Kidney (tissue), 13 donors: ENCODE measurements at regions not wholly inside any gene's neighbourhood (a gene's known extent, or its start where the extent isn't known, plus 50 kb on each side); places are given as distances from the start of the nearest gene placed in this dataset.
"Not testable (repeated sequence)": the region's sequence is repeated elsewhere in the genome, so short reads cannot be mapped to it uniquely, and the experiment has no call there.

Experiments
- DNase-seq, 5 donors: peaks; one replicate each; pipeline ENCODE4 v3.0.0-alpha.2; 2013 to 2020
- FAIRE-seq: peaks from 2 replicates; lab custom pipeline; 2012; peaks lifted over from hg19 to GRCh38; lab: Jason Lieb, UNC
- H3K27ac ChIP-seq, 2 donors: one replicate each; pipeline ENCODE4 v1.7.0; 2013; ENCODE audit warnings: low read depth in 2 of 2, low read length in 2 of 2, inconsistent platforms in 1 of 2
- H3K27me3 ChIP-seq: one replicate; pipeline ENCODE4 v1.7.1; 2013; ENCODE audit warnings: low read length, inconsistent platforms; ENCODE audit not compliant: control insufficient read depth, insufficient read depth
- H3K36me3 ChIP-seq, 3 donors: one replicate each; pipeline versions ENCODE4 v1.7.0 to v1.7.1; 2013; ENCODE audit warnings: low read length in 3 of 3, control low read depth in 1 of 3, inconsistent platforms in 1 of 3; ENCODE audit not compliant: insufficient read depth in 3 of 3, control insufficient read depth in 2 of 3
- H3K4me1 ChIP-seq, 3 donors: one replicate each; pipeline versions ENCODE4 v1.7.0 to v1.7.1; 2013; ENCODE audit warnings: low read length in 3 of 3, inconsistent platforms in 1 of 3, low read depth in 1 of 3; ENCODE audit not compliant: control insufficient read depth in 2 of 3, insufficient read depth in 2 of 3
- H3K4me3 ChIP-seq, 3 donors: one replicate each; pipeline versions ENCODE4 v1.7.0 to v1.8.1; 2013; ENCODE audit warnings: low read length in 3 of 3, control low read depth in 1 of 3, inconsistent platforms in 1 of 3
- H3K9ac ChIP-seq, 3 donors: one replicate each; pipeline versions ENCODE4 v1.7.0 to v1.7.1; 2013; ENCODE audit warnings: low read length in 3 of 3, control low read depth in 1 of 3, inconsistent platforms in 1 of 3
- H3K9me3 ChIP-seq, 3 donors: one replicate each; pipeline versions ENCODE4 v1.7.0 to v1.7.1; 2013; ENCODE audit warnings: low read length in 3 of 3, control low read depth in 1 of 3, inconsistent platforms in 1 of 3; ENCODE audit not compliant: control insufficient read depth in 2 of 3, insufficient read depth in 1 of 3
- intact Hi-C: fragments of 100-400 bp; cut with DNase I; formaldehyde crosslinking; loops from one replicate; pipeline ENCODE4 v1.11.1; 2022
- TF ChIP-seq, protein P1 (sequence below): IDR thresholded peaks from 3 replicates; pipeline ENCODE4 v1.5.1; 2012; ENCODE audit warnings: mild to moderate bottlenecking, moderate library complexity, borderline replicate concordance; ENCODE audit not compliant: insufficient read depth; ENCODE audit errors: extremely low read depth
- donor health status: control.
- donor health status: control.
- donor health status: control.
- donor health status: control.
- donor health status: control.
- donor health status: DM: yes; HTN: yes; CAD: no.
- donor health status: Normal renal cell carcinoma (clear cell type).

DNA sequence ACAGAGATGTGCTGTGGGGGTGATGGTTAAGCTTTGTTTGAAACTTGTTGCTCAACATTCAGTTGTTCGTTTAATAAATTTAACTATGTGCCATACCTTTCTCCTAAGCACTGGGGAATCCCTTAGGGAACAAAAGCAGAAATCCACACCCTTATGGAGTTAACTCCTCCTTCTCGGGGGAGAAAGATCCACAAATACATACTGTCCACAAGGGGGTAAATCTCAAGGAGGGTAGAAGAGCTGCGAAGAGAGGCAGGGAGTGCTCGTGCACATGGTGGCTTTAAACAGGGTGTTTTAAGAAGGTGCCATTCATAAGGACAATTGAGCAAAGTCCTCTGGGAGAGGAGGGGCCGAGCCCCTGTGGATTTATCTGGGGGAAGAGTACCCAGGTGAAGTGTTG is 92.5 kb downstream of the CRYBB2 start:
- H3K4me3 ChIP-seq, H3K4me1 ChIP-seq, H3K36me3 ChIP-seq, DNase-seq, FAIRE-seq, H3K9me3 ChIP-seq, intact Hi-C loops, H3K9ac ChIP-seq, H3K27me3 ChIP-seq, H3K27ac ChIP-seq: not testable (repeated sequence)

DNA sequence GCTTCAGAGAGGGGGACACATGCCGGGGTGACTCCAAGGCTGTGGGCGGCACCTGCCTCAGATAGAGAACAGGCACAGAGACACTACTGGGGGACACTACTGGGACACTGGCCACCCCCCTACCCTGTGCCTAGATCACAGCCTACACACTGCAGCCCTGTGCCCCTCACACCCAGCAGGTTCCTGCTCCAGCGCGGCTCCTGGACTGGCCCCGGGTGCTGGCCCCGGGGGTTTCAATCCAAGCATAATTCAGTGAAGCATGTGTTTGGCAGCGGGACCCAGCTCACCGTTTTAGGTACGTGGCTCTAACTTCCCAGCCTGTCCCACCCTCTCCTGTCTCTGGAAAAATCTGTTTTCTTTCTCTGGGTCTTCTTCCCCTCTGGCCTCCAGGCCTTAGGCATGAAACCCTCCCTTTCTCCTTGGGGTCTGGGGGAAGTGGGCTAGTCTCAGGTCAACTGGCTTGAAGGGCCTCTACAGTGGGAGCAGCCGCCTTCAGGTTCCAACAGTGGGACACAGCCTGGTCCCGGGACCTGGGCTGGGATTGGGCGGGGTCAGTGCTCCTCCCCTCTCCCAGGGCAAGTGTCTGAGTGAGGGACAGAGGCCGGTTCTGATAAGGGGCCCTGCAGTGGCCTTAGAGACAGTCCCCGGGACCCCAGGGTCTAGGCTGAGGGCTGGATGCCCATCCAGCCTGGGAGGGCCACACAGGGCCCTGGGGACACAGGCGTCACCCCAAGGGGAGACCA is 98.8 kb downstream of the CRYBB2 start:
- FAIRE-seq: no peak
- TF ChIP-seq, protein P1, sequence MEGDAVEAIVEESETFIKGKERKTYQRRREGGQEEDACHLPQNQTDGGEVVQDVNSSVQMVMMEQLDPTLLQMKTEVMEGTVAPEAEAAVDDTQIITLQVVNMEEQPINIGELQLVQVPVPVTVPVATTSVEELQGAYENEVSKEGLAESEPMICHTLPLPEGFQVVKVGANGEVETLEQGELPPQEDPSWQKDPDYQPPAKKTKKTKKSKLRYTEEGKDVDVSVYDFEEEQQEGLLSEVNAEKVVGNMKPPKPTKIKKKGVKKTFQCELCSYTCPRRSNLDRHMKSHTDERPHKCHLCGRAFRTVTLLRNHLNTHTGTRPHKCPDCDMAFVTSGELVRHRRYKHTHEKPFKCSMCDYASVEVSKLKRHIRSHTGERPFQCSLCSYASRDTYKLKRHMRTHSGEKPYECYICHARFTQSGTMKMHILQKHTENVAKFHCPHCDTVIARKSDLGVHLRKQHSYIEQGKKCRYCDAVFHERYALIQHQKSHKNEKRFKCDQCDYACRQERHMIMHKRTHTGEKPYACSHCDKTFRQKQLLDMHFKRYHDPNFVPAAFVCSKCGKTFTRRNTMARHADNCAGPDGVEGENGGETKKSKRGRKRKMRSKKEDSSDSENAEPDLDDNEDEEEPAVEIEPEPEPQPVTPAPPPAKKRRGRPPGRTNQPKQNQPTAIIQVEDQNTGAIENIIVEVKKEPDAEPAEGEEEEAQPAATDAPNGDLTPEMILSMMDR: no peak
- no peaks in the 10 kb centered on the region for H3K9me3 ChIP-seq
- DNase-seq: no peak
- H3K9ac ChIP-seq: no peak overlapping the region
- H3K4me1 ChIP-seq: no peaks in the 10 kb centered on the region
- H3K27me3 ChIP-seq: no peaks in the 10 kb centered on the region
- no peak overlapping the region for H3K4me3 ChIP-seq
- no peaks in the 10 kb centered on the region for H3K36me3 ChIP-seq
- H3K27ac ChIP-seq: no peak overlapping the region
- intact Hi-C loops: no loop called here

DNA sequence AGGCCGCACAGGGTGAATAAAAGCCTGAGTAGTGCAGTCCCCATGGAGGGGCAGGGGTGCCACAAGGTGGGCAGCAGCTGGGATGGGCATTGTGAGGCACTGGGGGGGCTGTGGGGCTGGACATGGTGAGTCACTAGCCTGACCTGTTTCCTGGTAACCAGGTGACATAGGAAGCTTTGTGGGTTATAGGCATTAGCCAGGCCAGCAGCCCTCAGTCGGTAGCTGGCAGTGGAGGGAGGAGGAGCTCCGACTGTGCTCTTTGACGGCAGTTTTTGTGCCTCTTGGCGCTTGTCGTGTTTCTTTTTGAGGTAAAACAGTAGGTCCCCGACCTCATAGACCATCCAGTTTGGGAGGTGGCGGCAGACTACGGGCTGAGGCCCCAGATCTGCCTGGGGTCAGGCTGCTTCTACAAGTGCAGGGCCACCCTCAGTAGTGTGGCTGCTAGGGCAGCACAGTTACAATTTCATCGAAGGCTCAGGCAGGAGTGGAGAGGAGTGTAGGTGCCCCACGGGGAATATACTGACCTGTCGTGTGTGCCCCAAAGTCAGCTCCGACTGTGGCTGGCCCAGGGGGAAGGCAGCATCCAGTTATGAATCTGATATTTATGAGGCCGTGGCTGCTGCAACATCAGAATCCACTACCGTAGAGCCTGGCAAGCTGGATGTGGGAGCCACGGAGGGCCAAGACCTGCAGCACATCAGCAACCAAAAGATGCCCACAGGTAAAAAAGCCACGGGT is 107.7 kb downstream of the CRYBB2 start:
- intact Hi-C loops: no loop called here
- no peaks in the 10 kb centered on the region for H3K27me3 ChIP-seq
- TF ChIP-seq, protein P1: no peak
- H3K27ac ChIP-seq: no peak overlapping the region
- DNase-seq: no peak
- no peaks in the 10 kb centered on the region for H3K9me3 ChIP-seq
- no peak overlapping the region for H3K9ac ChIP-seq
- no peaks in the 10 kb centered on the region for H3K4me1 ChIP-seq
- no peak for FAIRE-seq
- no peak overlapping the region for H3K4me3 ChIP-seq
- H3K36me3 ChIP-seq: no peaks in the 10 kb centered on the region

DNA sequence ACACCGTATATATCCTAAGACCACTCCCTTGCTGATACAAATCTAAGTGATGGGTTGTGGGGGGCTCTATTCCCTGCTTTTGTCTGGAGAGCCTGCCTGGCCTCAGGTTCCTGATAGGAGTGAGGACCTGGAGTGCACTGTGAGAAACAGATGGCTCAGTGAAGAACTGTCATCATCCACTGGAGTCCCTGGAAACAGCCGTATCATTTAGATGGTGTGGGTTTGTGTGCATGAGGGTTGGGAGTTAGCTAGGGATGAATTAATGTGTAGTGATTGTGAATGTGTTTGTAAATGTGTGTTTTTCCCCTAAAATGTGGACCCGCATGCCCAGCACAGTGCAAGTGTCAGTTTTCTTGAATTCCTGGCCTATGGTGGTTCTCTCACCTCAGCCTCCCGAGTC is 111.6 kb downstream of the CRYBB2 start:
- TF ChIP-seq, protein P1: no peak
- H3K27ac ChIP-seq: no peak overlapping the region
- FAIRE-seq (no peak), DNase-seq (no peak)
- H3K4me1 ChIP-seq: no peaks in the 10 kb centered on the region
- no peaks in the 10 kb centered on the region for H3K9me3 ChIP-seq
- no peaks in the 10 kb centered on the region for H3K36me3 ChIP-seq
- no peak overlapping the region for H3K9ac ChIP-seq
- intact Hi-C loops: no loop called here
- H3K27me3 ChIP-seq: no peaks in the 10 kb centered on the region
- H3K4me3 ChIP-seq: no peak overlapping the region

DNA sequence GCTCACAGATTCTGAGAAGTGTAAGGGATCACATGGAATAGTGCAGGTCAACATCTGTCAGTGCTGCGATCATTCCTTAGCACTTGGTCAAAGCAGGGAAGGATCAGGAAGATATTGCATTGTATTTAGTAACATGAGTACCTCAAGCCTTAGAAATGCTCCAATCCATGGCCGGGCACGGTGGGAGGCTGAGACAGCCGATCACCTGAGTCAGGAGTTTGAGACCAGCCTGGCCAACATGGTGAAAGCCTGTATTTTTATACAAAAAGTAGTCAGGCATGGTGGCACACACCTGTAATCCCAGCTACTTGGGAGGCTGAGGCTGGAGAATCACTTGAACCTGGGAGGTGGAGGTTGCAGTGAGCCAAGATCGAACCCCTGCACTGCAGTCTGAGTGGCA is 112.5 kb downstream of the CRYBB2 start:
- H3K36me3 ChIP-seq, H3K9me3 ChIP-seq, H3K4me3 ChIP-seq, H3K27ac ChIP-seq, H3K4me1 ChIP-seq, H3K9ac ChIP-seq, DNase-seq, FAIRE-seq, intact Hi-C loops, H3K27me3 ChIP-seq: not testable (repeated sequence)
